Activated naive CD4-positive, alpha-beta T cell treated with anti-CD3 and anti-CD28 coated beads for 36 hours (primary cell): ENCODE measurements at regions not wholly inside any gene's neighbourhood (a gene's known extent, or its start where the extent isn't known, plus 50 kb on each side); places are given as distances from the start of the nearest gene placed in this dataset.

Experiments
- CTCF ChIA-PET: fragments of 350-600 bp; sonication (Branson Sonifier 250); formaldehyde crosslinking; loops from one replicate; lab custom pipeline; 2021; ENCODE audit warnings: antibody characterized with exemption; lab: Charles Lee
- DNase-seq: peaks from one replicate; pipeline ENCODE4 v3.0.0-alpha.2; 2020
- H3K27ac Mint-ChIP-seq: one replicate; pipeline ENCODE4 v1.8.0; 2021; ENCODE audit warnings: mild to moderate bottlenecking, mixed read lengths
- H3K27me3 Mint-ChIP-seq: one replicate; pipeline ENCODE4 v1.8.0; 2021; ENCODE audit warnings: low read depth, mixed read lengths
- H3K36me3 Mint-ChIP-seq: one replicate; pipeline ENCODE4 v1.8.0; 2021; ENCODE audit warnings: low read depth, mixed read lengths
- H3K4me1 Mint-ChIP-seq: one replicate; pipeline ENCODE4 v1.8.0; 2021; ENCODE audit warnings: low read depth, mixed read lengths
- H3K4me3 Mint-ChIP-seq: one replicate; pipeline ENCODE4 v1.8.0; 2021; ENCODE audit warnings: mild to moderate bottlenecking, moderate library complexity, mixed read lengths
- H3K9me3 Mint-ChIP-seq: one replicate; pipeline ENCODE4 v1.8.0; 2021; ENCODE audit warnings: mixed read lengths
- intact Hi-C: fragments of 100-400 bp; cut with micrococcal nuclease; formaldehyde crosslinking; loops from one replicate; pipeline ENCODE4 v1.15.1; 2023

GRCh38 chr6:43910149-43910637 lies 140.2 kb downstream of the VEGFA start:
- H3K4me3 Mint-ChIP-seq: no peak overlapping the region
- intact Hi-C loops: no loop called here
- H3K36me3 Mint-ChIP-seq: no peaks in the 10 kb centered on the region
- no peak for DNase-seq
- CTCF ChIA-PET: no interaction called here
- H3K9me3 Mint-ChIP-seq: no peaks in the 10 kb centered on the region
- H3K27ac Mint-ChIP-seq: no peak overlapping the region
- H3K27me3 Mint-ChIP-seq: no peaks in the 10 kb centered on the region
- H3K4me1 Mint-ChIP-seq: no peaks in the 10 kb centered on the region

GRCh38 chr6:43909474-43910148 lies 139.6 kb downstream of the VEGFA start:
- intact Hi-C loops: no loop called here
- no peaks in the 10 kb centered on the region for H3K27me3 Mint-ChIP-seq
- H3K36me3 Mint-ChIP-seq: no peaks in the 10 kb centered on the region
- H3K27ac Mint-ChIP-seq: no peak overlapping the region
- DNase-seq: no peak
- H3K9me3 Mint-ChIP-seq: no peaks in the 10 kb centered on the region
- no peaks in the 10 kb centered on the region for H3K4me1 Mint-ChIP-seq
- CTCF ChIA-PET: no interaction called here
- no peak overlapping the region for H3K4me3 Mint-ChIP-seq

DNA sequence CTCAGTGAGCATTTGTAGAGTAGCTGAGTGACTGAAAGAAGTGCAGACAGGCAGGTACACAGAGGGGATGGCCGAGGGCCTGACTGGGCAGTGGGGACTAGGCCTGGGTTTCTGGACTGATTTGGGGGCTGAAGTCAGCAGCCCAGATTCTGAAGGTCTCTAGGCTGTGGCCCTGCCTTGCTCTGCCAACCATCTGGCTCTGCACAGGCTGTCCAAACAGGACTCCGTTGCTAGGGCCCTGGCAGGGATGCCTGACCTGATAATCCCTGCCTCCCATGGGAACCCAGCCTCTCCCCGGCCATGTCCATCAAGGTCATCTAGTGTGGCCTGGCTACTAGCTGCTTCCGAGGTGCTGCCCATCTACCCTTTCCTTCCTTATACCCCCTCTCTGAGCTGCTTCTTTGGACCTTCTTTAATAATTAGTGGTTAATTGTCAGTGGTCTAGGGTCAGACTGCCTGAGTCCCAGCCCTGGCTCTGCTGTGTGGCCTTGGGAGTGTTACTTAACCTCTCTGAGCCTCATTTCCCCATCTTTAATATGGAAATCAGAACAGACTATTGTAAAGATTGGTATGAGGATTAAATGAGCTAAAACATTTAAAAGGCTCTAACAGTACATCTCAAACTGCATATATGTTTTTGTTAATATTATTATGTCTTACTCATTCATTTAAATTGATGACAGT lies 137.9 kb downstream of the VEGFA start:
- H3K27me3 Mint-ChIP-seq: no peaks in the 10 kb centered on the region
- CTCF ChIA-PET: no interaction called here
- H3K4me1 Mint-ChIP-seq: no peaks in the 10 kb centered on the region
- no peak overlapping the region for H3K27ac Mint-ChIP-seq
- DNase-seq: no peak
- intact Hi-C loops: no loop called here
- no peak overlapping the region for H3K4me3 Mint-ChIP-seq
- H3K36me3 Mint-ChIP-seq: no peaks in the 10 kb centered on the region
- H3K9me3 Mint-ChIP-seq: no peaks in the 10 kb centered on the region

- CTCF ChIA-PET: no interaction called here
Observed at GRCh38 chr6:43907312-43907711, 137.3 kb downstream of the VEGFA start.

DNA sequence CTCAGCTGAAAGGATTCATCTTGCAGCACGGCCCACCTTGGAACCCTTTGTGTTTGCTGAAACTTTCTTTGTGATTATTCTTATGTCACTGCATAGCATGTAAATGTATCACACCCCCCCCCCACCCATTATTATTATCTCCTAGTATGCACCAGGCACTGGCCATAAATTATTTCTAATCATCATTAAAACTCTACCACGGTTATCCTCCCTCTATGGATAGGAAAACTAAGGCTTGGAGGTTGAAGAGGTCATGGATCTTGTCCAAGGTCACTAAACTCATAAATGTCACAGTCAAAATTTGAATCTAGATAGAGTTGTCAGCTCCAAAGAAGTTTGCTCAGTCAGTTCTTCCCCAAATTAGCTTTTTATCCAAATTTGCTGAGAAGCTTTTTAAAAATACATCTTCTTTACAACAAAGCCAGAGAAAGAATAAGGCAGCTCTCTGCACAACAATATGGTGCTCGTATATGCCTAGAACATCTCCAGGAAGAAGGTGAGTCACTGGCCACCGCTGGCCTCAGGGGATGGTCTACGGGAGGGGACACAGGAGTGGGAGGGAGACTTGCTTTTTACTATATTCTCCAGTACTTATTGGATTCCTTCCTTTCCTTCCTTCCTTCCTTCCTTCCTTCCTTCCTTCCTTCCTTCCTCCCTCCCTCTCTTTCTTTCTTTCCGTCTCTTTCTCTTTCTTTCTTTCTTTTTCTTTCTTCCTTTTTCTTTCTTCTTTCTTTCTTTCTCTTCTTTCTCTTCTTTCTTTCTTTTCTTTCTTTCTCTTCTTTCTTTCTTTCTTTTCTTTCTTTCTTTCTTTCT lies 134.5 kb downstream of the VEGFA start:
- H3K36me3 Mint-ChIP-seq: no peaks in the 10 kb centered on the region
- no peak overlapping the region for H3K4me3 Mint-ChIP-seq
- no peaks in the 10 kb centered on the region for H3K27me3 Mint-ChIP-seq
- CTCF ChIA-PET: interaction anchor here (0.7 kb wide), 1 partner anchor 48 kb away, joined by 3 read pairs; no protein-coding TSS in a partner anchor
- intact Hi-C loops: no loop called here
- no peak overlapping the region for H3K27ac Mint-ChIP-seq
- H3K9me3 Mint-ChIP-seq: no peaks in the 10 kb centered on the region
- H3K4me1 Mint-ChIP-seq: no peaks in the 10 kb centered on the region
- DNase-seq: no peak

More at GRCh38 chr6:43907312-43907711, 137.3 kb downstream of the VEGFA start:
- H3K4me3 Mint-ChIP-seq: no peak overlapping the region
- intact Hi-C loops: no loop called here
- H3K36me3 Mint-ChIP-seq: no peaks in the 10 kb centered on the region
- H3K27ac Mint-ChIP-seq: no peak overlapping the region
- H3K4me1 Mint-ChIP-seq: no peaks in the 10 kb centered on the region
- DNase-seq: no peak
- H3K27me3 Mint-ChIP-seq: no peaks in the 10 kb centered on the region
- no peaks in the 10 kb centered on the region for H3K9me3 Mint-ChIP-seq

GRCh38 chr6:43903739-43904290 lies 133.8 kb downstream of the VEGFA start:
- H3K4me3 Mint-ChIP-seq: no peak overlapping the region
- CTCF ChIA-PET: no interaction called here
- intact Hi-C loops: no loop called here
- no peak overlapping the region for H3K27ac Mint-ChIP-seq
- no peaks in the 10 kb centered on the region for H3K9me3 Mint-ChIP-seq
- H3K4me1 Mint-ChIP-seq: no peaks in the 10 kb centered on the region
- H3K27me3 Mint-ChIP-seq: no peaks in the 10 kb centered on the region
- no peak for DNase-seq
- H3K36me3 Mint-ChIP-seq: no peaks in the 10 kb centered on the region

DNA sequence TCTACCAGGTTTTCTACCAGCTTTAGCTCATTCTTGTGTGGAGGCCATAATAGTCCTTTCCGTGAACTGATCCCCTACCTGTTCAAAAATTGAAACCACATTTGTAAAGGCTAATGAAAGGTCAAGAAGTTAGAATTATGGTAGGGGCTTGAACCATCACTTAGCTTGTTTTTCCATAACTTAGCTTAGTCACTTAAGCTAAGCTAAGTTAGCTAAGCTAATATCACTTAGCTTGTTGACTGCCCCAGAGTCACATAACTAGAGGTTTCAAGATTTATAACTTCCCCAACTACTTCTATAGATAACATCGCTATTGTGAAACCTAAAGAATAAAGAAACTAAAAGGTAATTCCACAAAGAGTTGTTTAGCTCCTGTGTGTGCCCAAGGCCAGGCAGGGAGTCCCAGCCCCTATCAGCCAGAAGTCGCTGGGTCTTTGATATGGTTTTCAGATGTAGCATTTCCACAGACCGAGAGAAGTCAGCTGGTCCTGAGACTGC lies 131.8 kb downstream of the VEGFA start:
- intact Hi-C loops: no loop called here
- no peaks in the 10 kb centered on the region for H3K27me3 Mint-ChIP-seq
- peaks cover 5% of the 10 kb centered on the region for H3K9me3 Mint-ChIP-seq
- no peak overlapping the region for H3K27ac Mint-ChIP-seq
- no peaks in the 10 kb centered on the region for H3K36me3 Mint-ChIP-seq
- no peaks in the 10 kb centered on the region for H3K4me1 Mint-ChIP-seq
- CTCF ChIA-PET: interaction anchor here (0.7 to 1.2 kb wide), 2 partner anchors 13 to 177 kb away, joined by 3 read pairs; no protein-coding TSS in a partner anchor
- no peak for DNase-seq
- H3K4me3 Mint-ChIP-seq: no peak overlapping the region

- H3K4me1 Mint-ChIP-seq: no peaks in the 10 kb centered on the region
Observed at GRCh38 chr6:43900916-43901732, 131.1 kb downstream of the VEGFA start.

DNA sequence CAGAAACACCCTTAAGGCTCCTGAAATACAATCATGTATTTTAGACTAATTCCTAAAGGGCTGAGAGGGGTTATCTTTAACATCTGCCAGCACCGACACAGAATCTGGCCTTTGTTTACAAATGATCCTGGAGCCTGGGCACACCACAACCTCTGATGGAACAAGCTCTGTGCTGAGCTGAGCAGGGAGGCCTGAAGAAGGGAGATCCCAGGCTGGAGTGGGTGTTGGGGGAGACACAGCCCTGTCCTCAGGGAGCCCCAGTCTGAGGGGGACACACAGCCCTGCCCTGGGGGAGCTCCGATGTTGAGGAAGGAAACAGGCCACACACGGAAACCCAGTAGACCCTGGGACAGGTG lies 130.5 kb downstream of the VEGFA start:
- no peaks in the 10 kb centered on the region for H3K27me3 Mint-ChIP-seq
- H3K4me3 Mint-ChIP-seq: no peak overlapping the region
- H3K36me3 Mint-ChIP-seq: no peaks in the 10 kb centered on the region
- intact Hi-C loops: no loop called here
- CTCF ChIA-PET: no interaction called here
- peaks cover 5% of the 10 kb centered on the region for H3K9me3 Mint-ChIP-seq
- no peaks in the 10 kb centered on the region for H3K4me1 Mint-ChIP-seq
- H3K27ac Mint-ChIP-seq: no peak overlapping the region
- DNase-seq: no peak

More at GRCh38 chr6:43900916-43901732, 131.1 kb downstream of the VEGFA start:
- no peak for DNase-seq
- H3K27me3 Mint-ChIP-seq: no peaks in the 10 kb centered on the region
- peaks cover 5% of the 10 kb centered on the region for H3K9me3 Mint-ChIP-seq
- CTCF ChIA-PET: interaction anchor here (1.2 kb wide), 1 partner anchor 13 kb away, joined by 3 read pairs; no protein-coding TSS in a partner anchor
- intact Hi-C loops: no loop called here
- H3K36me3 Mint-ChIP-seq: no peaks in the 10 kb centered on the region
- no peak overlapping the region for H3K4me3 Mint-ChIP-seq
- H3K27ac Mint-ChIP-seq: no peak overlapping the region

GRCh38 chr6:43899830-43900229 lies 129.8 kb downstream of the VEGFA start:
- H3K36me3 Mint-ChIP-seq: no peaks in the 10 kb centered on the region
- H3K27me3 Mint-ChIP-seq: no peaks in the 10 kb centered on the region
- CTCF ChIA-PET: no interaction called here
- no peaks in the 10 kb centered on the region for H3K4me1 Mint-ChIP-seq
- H3K4me3 Mint-ChIP-seq: no peak overlapping the region
- no peak for DNase-seq
- H3K9me3 Mint-ChIP-seq: peaks cover 5% of the 10 kb centered on the region
- H3K27ac Mint-ChIP-seq: no peak overlapping the region
- intact Hi-C loops: no loop called here

DNA sequence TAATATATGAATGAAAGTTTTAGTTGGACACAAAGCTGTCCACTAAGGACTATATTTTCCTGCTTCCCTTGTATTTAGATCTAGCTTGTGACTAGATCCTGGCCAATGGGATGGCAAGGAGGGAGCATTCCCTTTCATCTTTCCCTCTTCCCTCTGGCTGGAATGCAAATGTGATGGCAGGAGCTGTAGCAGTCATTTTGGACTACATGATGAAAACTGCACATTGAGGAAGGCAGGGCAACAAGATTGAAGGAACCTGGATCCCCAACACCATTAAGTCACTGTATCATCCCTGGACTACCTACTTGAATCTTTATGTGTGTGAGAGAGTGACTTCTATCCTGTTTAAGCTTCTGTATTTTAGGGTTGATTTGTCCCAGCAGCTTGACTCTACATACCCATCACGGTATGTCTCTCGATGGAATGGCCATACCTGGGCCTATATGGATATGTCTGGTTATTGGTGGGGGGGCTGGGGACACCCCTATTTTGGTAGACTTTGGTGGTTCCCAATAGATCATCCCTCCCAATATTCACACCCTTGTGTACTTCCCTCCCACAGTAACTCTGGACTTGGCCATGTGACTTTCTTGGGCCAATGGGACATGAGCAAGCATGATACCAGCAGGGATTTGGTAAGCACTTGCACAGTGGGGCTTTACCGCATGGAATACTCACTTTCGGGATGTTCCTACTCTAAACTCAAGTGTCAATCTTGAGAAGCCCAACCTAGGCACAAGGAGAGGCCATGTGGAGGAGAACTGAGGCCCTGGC lies 128.5 kb downstream of the VEGFA start:
- no peak overlapping the region for H3K27ac Mint-ChIP-seq
- H3K9me3 Mint-ChIP-seq: peaks cover 5% of the 10 kb centered on the region
- no peaks in the 10 kb centered on the region for H3K36me3 Mint-ChIP-seq
- CTCF ChIA-PET: no interaction called here
- no peak for DNase-seq
- H3K4me1 Mint-ChIP-seq: no peaks in the 10 kb centered on the region
- intact Hi-C loops: no loop called here
- H3K27me3 Mint-ChIP-seq: no peaks in the 10 kb centered on the region
- H3K4me3 Mint-ChIP-seq: no peak overlapping the region
